Omental fat pad (tissue), 3 donors: ENCODE measurements at regions not wholly inside any gene's neighbourhood (a gene's known extent, or its start where the extent isn't known, plus 50 kb on each side); places are given as distances from the start of the nearest gene placed in this dataset.

ENCODE experiments used
- ATAC-seq: fragments of 150-250 bp; one replicate; pipeline ENCODE4 v1.9.1; 2016; ENCODE audit warnings: mild to moderate bottlenecking, moderate library complexity; ENCODE audit not compliant: low FRiP score
- DNase-seq: peaks from one replicate; pipeline ENCODE4 v3.0.0-alpha.2; 2019; ENCODE audit warnings: low spot score
- CTCF ChIP-seq, 3 donors: fragments of 450-650 bp; IDR thresholded peaks; one replicate each; pipeline ENCODE4 v1.5.1; 2016 to 2017; ENCODE audit warnings: antibody characterized with exemption in 3 of 3, mild to moderate bottlenecking in 3 of 3, moderate library complexity in 2 of 3

- TF ChIP-seq CTCF (IDR thresholded peaks at IDR 0.05) = no peak
- DNase-seq (no peak), ATAC-seq (no peak)
These were observed 127.7 kb upstream of the KAZN start for GRCh38 chr1:14470802-14471201.

- no peak for TF ChIP-seq CTCF (IDR thresholded peaks at IDR 0.05)
- no peak for ATAC-seq
- no peak for DNase-seq
These were observed 123.6 kb upstream of the KAZN start for GRCh38 chr1:14474856-14475255.

GRCh38 chr1:14476170-14476955 is 122.1 kb upstream of the KAZN start:
- TF ChIP-seq CTCF (IDR thresholded peaks at IDR 0.05) = no peak
- DNase-seq = no peak
- no peak for ATAC-seq

GRCh38 chr1:14478120-14478519 is 120.4 kb upstream of the KAZN start:
- TF ChIP-seq CTCF (IDR thresholded peaks at IDR 0.05) = no peak
- ATAC-seq = no peak

GRCh38 chr1:14479865-14480264 is 118.6 kb upstream of the KAZN start:
- ATAC-seq = no peak
- no peak for TF ChIP-seq CTCF (IDR thresholded peaks at IDR 0.05)
- no peak for DNase-seq

More at GRCh38 chr1:14478120-14478519, 120.4 kb upstream of the KAZN start:
- no peak for DNase-seq

GRCh38 chr1:14482784-14483450 is 115.6 kb upstream of the KAZN start:
- DNase-seq (no peak), ATAC-seq (no peak)
- no peak for TF ChIP-seq CTCF (IDR thresholded peaks at IDR 0.05)

GRCh38 chr1:14485285-14485684 is 113.2 kb upstream of the KAZN start:
- ATAC-seq (no peak), DNase-seq (no peak)
- no peak for TF ChIP-seq CTCF (IDR thresholded peaks at IDR 0.05)
